Mesenchymal stem cell (in vitro differentiated cells and primary cell): ENCODE measurements at regions not wholly inside any gene's neighbourhood (a gene's known extent, or its start where the extent isn't known, plus 50 kb on each side); places are given as distances from the start of the nearest gene placed in this dataset.
"Not testable (repeated sequence)": the region's sequence is repeated elsewhere in the genome, so short reads cannot be mapped to it uniquely, and the experiment has no call there.

Experiments used
- DNase-seq: peaks from one replicate; pipeline ENCODE4 v3.0.0-alpha.2; 2013
- H2AFZ ChIP-seq: one replicate; pipeline ENCODE4 v1.6.1; 2013; ENCODE audit warnings: low read depth, mild to moderate bottlenecking, control low read depth, inconsistent platforms, low read length, moderate library complexity
- H2AK5ac ChIP-seq: 2 replicates; pipeline ENCODE4 v1.6.1; 2013; ENCODE audit warnings: low read length, moderate library complexity, mild to moderate bottlenecking, inconsistent platforms; ENCODE audit not compliant: severe bottlenecking
- H2BK120ac ChIP-seq: one replicate; pipeline ENCODE4 v1.6.1; 2013; ENCODE audit warnings: low read depth, mild to moderate bottlenecking, inconsistent platforms, low read length, moderate library complexity
- H2BK12ac ChIP-seq, 2 experiments: one replicate each; pipeline ENCODE4 v1.6.1; 2013; ENCODE audit warnings: inconsistent platforms in 2 of 2, low read length in 2 of 2, mild to moderate bottlenecking in 2 of 2, moderate library complexity in 2 of 2, control low read depth in 1 of 2
- H2BK15ac ChIP-seq: one replicate; pipeline ENCODE4 v1.6.1; 2013; ENCODE audit warnings: mild to moderate bottlenecking, low read depth, inconsistent platforms; ENCODE audit not compliant: poor library complexity, severe bottlenecking
- H2BK5ac ChIP-seq: 2 replicates; pipeline ENCODE4 v1.6.1; 2013; ENCODE audit warnings: low read depth, mild to moderate bottlenecking, low read length, control low read depth, inconsistent platforms; ENCODE audit not compliant: poor library complexity, severe bottlenecking
- H3K14ac ChIP-seq, 2 experiments: one replicate each; pipeline ENCODE4 v1.6.1; 2013; ENCODE audit warnings: inconsistent platforms in 2 of 2, low read length in 2 of 2, control low read depth in 1 of 2, mild to moderate bottlenecking in 1 of 2, moderate library complexity in 1 of 2
- H3K18ac ChIP-seq, 2 experiments: one replicate each; pipeline ENCODE4 v1.6.1; 2013; ENCODE audit warnings: inconsistent platforms in 2 of 2, low read length in 2 of 2, control low read depth in 1 of 2, low read depth in 1 of 2, mild to moderate bottlenecking in 1 of 2
- H3K23ac ChIP-seq, 2 experiments: one replicate each; pipeline ENCODE4 v1.6.1; 2013; ENCODE audit warnings: inconsistent platforms in 2 of 2, low read length in 2 of 2, mild to moderate bottlenecking in 2 of 2, moderate library complexity in 2 of 2, control low read depth in 1 of 2
- H3K27ac ChIP-seq: 2 replicates; pipeline ENCODE4 v1.5.1; 2013; ENCODE audit warnings: mild to moderate bottlenecking, moderate library complexity, low read length, control low read depth, inconsistent platforms; ENCODE audit not compliant: poor library complexity, severe bottlenecking
- H3K27me3 ChIP-seq, 2 experiments: 2 replicates each; pipeline versions ENCODE4 v1.6.1 to v1.7.0; 2013; ENCODE audit warnings: low read length in 2 of 2, mild to moderate bottlenecking in 2 of 2, moderate library complexity in 2 of 2, control low read depth in 1 of 2, inconsistent platforms in 1 of 2; ENCODE audit not compliant: control insufficient read depth in 1 of 2, insufficient read depth in 1 of 2
- H3K36me3 ChIP-seq, 2 experiments: 2 replicates each; pipeline versions ENCODE4 v1.6.1 to v1.7.0; 2013; ENCODE audit warnings: low read length in 2 of 2, control low read depth in 1 of 2, inconsistent platforms in 1 of 2, low read depth in 1 of 2, mild to moderate bottlenecking in 1 of 2; ENCODE audit not compliant: insufficient read depth in 2 of 2, control insufficient read depth in 1 of 2
- H3K4ac ChIP-seq, 2 experiments: one replicate each; pipeline ENCODE4 v1.6.1; 2013; ENCODE audit warnings: inconsistent platforms in 2 of 2, low read length in 2 of 2, mild to moderate bottlenecking in 2 of 2, moderate library complexity in 2 of 2, control low read depth in 1 of 2, low read depth in 1 of 2
- H3K4me1 ChIP-seq: 2 replicates; pipeline ENCODE4 v1.6.1; 2013; ENCODE audit warnings: low read depth, low read length, control low read depth; ENCODE audit not compliant: control insufficient read depth, insufficient read depth
- H3K4me2 ChIP-seq: 2 replicates; pipeline ENCODE4 v1.6.1; 2013; ENCODE audit warnings: low read length, mild to moderate bottlenecking, inconsistent platforms; ENCODE audit not compliant: poor library complexity, severe bottlenecking
- H3K4me3 ChIP-seq, 2 experiments: 2 replicates each; pipeline versions ENCODE4 v1.5.1 to v1.7.0; 2013; ENCODE audit warnings: low read length in 2 of 2, mild to moderate bottlenecking in 2 of 2, control low read depth in 1 of 2, low read depth in 1 of 2; ENCODE audit not compliant: insufficient read depth in 1 of 2
- H3K79me1 ChIP-seq: replicated peaks from 2 replicates; pipeline ENCODE4 v1.6.1; 2013; ENCODE audit warnings: mild to moderate bottlenecking, control low read depth, low read length, inconsistent platforms; ENCODE audit not compliant: poor library complexity, severe bottlenecking
- H3K9ac ChIP-seq: 2 replicates; pipeline ENCODE4 v1.7.0; 2013; ENCODE audit warnings: mild to moderate bottlenecking, low read length, moderate library complexity
- H3K9me3 ChIP-seq: 2 replicates; pipeline ENCODE4 v1.7.0; 2013; ENCODE audit warnings: mild to moderate bottlenecking, low read length; ENCODE audit not compliant: control insufficient read depth
- H4K8ac ChIP-seq: one replicate; pipeline ENCODE4 v1.6.1; 2013; ENCODE audit warnings: inconsistent platforms, mild to moderate bottlenecking, low read length, moderate library complexity
- H4K91ac ChIP-seq: one replicate; pipeline ENCODE4 v1.6.1; 2013; ENCODE audit warnings: mild to moderate bottlenecking, low read length, inconsistent platforms
- WGBS: methylation state at CpG from one replicate; pipeline ENCODE4 v1.1.7; 2013; ENCODE audit warnings: mixed read lengths; 5-methylcytosine and 5-hydroxymethylcytosine counted together

- Histone ChIP-seq H2BK12ac (no peak overlapping the region), H3K27me3 (no peaks in the 10 kb centered on the region), H3K4me1 (no peaks in the 10 kb centered on the region), H3K9ac (no peak overlapping the region), H2AFZ (no peak overlapping the region), H3K4me2 (no peak overlapping the region), H2BK15ac (no peak overlapping the region), H2BK5ac (no peak overlapping the region), H3K23ac (no peak overlapping the region), H3K4me3 (no peak overlapping the region), H4K8ac (no peak overlapping the region), H2AK5ac (no peak overlapping the region), H3K27ac (no peak overlapping the region), H4K91ac (no peak overlapping the region), H2BK120ac (no peak overlapping the region), H3K79me1 (no peaks in the 10 kb centered on the region), H3K9me3 (no peaks in the 10 kb centered on the region), H3K4ac (no peak overlapping the region), H3K18ac (no peak overlapping the region), H3K14ac (no peak overlapping the region), H3K36me3 (no peaks in the 10 kb centered on the region)
- 20% methylated on average over 1 of the region's 1 CpG for WGBS
- DNase-seq, result no peak
Observed at GRCh38 chr6:93176070-93176469, 243.3 kb downstream of the EPHA7 start.

GRCh38 chr6:93173573-93173972 lies 245.8 kb downstream of the EPHA7 start:
- not testable (repeated sequence) for H3K4me1 ChIP-seq, H3K27me3 ChIP-seq, H2BK120ac ChIP-seq, H3K27ac ChIP-seq, H2BK15ac ChIP-seq, H3K23ac ChIP-seq, H3K79me1 ChIP-seq, H4K91ac ChIP-seq, H2BK12ac ChIP-seq, H3K36me3 ChIP-seq, H3K14ac ChIP-seq, H3K9ac ChIP-seq, H3K4me3 ChIP-seq, H3K18ac ChIP-seq, H3K4ac ChIP-seq, H2AK5ac ChIP-seq, H2AFZ ChIP-seq, H3K4me2 ChIP-seq, H3K9me3 ChIP-seq, DNase-seq, H2BK5ac ChIP-seq, H4K8ac ChIP-seq
- 89% methylated on average over 3 of the region's 10 CpGs for WGBS

GRCh38 chr6:93165850-93166430 lies 253.4 kb downstream of the EPHA7 start:
- Histone ChIP-seq H2AK5ac (no peak overlapping the region), H4K8ac (no peak overlapping the region)

GRCh38 chr6:93164781-93165180 lies 254.6 kb downstream of the EPHA7 start:
- Histone ChIP-seq H4K91ac (no peak overlapping the region), H2AFZ (no peak overlapping the region), H3K4me2 (no peak overlapping the region), H2BK12ac (no peak overlapping the region), H3K27me3 (no peaks in the 10 kb centered on the region), H3K79me1 (no peaks in the 10 kb centered on the region), H3K23ac (no peak overlapping the region), H2BK15ac (no peak overlapping the region), H3K4me1 (no peaks in the 10 kb centered on the region), H3K9ac (no peak overlapping the region), H2BK120ac (no peak overlapping the region), H3K9me3 (no peaks in the 10 kb centered on the region), H2AK5ac (no peak overlapping the region), H3K18ac (no peak overlapping the region), H4K8ac (no peak overlapping the region), H3K36me3 (no peaks in the 10 kb centered on the region), H2BK5ac (no peak overlapping the region), H3K4ac (no peak overlapping the region), H3K4me3 (no peak overlapping the region), H3K14ac (no peak overlapping the region), H3K27ac (no peak overlapping the region)
- no peak for DNase-seq

More at GRCh38 chr6:93165850-93166430, 253.4 kb downstream of the EPHA7 start:
- Histone ChIP-seq H3K4me3 (no peak overlapping the region), H3K23ac (no peak overlapping the region), H3K79me1 (no peaks in the 10 kb centered on the region), H3K4me1 (no peaks in the 10 kb centered on the region), H3K14ac (no peak overlapping the region), H2BK120ac (no peak overlapping the region), H3K18ac (no peak overlapping the region), H4K91ac (no peak overlapping the region), H3K4ac (no peak overlapping the region), H2AFZ (no peak overlapping the region), H3K9ac (no peak overlapping the region), H3K27ac (no peak overlapping the region), H2BK5ac (no peak overlapping the region), H3K27me3 (no peaks in the 10 kb centered on the region), H2BK15ac (no peak overlapping the region), H3K36me3 (no peaks in the 10 kb centered on the region), H3K4me2 (no peak overlapping the region), H2BK12ac (no peak overlapping the region), H3K9me3 (no peaks in the 10 kb centered on the region)
- DNase-seq, result no peak
- WGBS, result 87% methylated on average over 3 of the region's 3 CpGs
